Upper lobe of left lung (tissue), 6 donors: ENCODE measurements at regions not wholly inside any gene's neighbourhood (a gene's known extent, or its start where the extent isn't known, plus 50 kb on each side); places are given as distances from the start of the nearest gene placed in this dataset.
A peak's percentile ranks its signal among the peaks of the same experiment; 100 is the strongest.
"Not testable (repeated sequence)": the region's sequence is repeated elsewhere in the genome, so short reads cannot be mapped to it uniquely, and the experiment has no call there.

Experiments used
- ATAC-seq, 2 donors: fragments of 200-7000 bp; cut with Tn5 transposase; one replicate each; pipeline ENCODE4 v1.9.1; 2022; ENCODE audit warnings: mild to moderate bottlenecking in 2 of 2, moderate library complexity in 2 of 2; ENCODE audit not compliant: low FRiP score in 2 of 2
- DNase-seq, 2 donors: peaks; one replicate each; pipeline ENCODE4 v3.0.0-alpha.2; 2019 to 2020
- H3K27ac ChIP-seq, 4 donors: fragments of 200-600 bp; sonication (generic); one replicate each; pipeline ENCODE4 v1.5.1; 2016 to 2019
- H3K27me3 ChIP-seq, 4 donors: fragments of 200-600 bp; sonication (generic); one replicate each; pipeline ENCODE4 v1.5.1; 2017 to 2019
- H3K36me3 ChIP-seq, 4 donors: fragments of 200-600 bp; sonication (generic); one replicate each; pipeline ENCODE4 v1.5.1; 2016 to 2019
- H3K4me1 ChIP-seq, 4 donors: fragments of 200-600 bp; sonication (generic); one replicate each; pipeline ENCODE4 v1.5.1; 2018 to 2019
- H3K4me3 ChIP-seq, 4 donors: fragments of 200-600 bp; sonication (generic); one replicate each; pipeline ENCODE4 v1.5.1; 2017 to 2019; ENCODE audit warnings: mild to moderate bottlenecking in 2 of 4, moderate library complexity in 1 of 4
- H3K9me3 ChIP-seq, 4 donors: fragments of 200-600 bp; sonication (generic); one replicate each; pipeline ENCODE4 v1.5.1; 2018 to 2019
- EP300 ChIP-seq, 4 donors: sonication (generic); formaldehyde crosslinking; IDR thresholded peaks; one replicate each; pipeline ENCODE4 v1.5.1; 2017; ENCODE audit warnings: antibody characterized with exemption in 4 of 4, control low read depth in 2 of 4
- POLR2A ChIP-seq, 4 donors: fragments of 450-650 bp; IDR thresholded peaks; one replicate each; pipeline ENCODE4 v1.5.1; 2016 to 2017; ENCODE audit warnings: antibody characterized with exemption in 4 of 4, mild to moderate bottlenecking in 2 of 4
- POLR2AphosphoS5 ChIP-seq, 2 donors: sonication (generic); formaldehyde crosslinking; IDR thresholded peaks; one replicate each; pipeline ENCODE4 v1.5.1; 2017; ENCODE audit warnings: antibody characterized with exemption in 2 of 2
- WGBS, 2 donors: methylation state at CpG; one replicate each; pipeline ENCODE4 v1.1.5; 2017 to 2018; 5-methylcytosine and 5-hydroxymethylcytosine counted together
- TF ChIP-seq, protein P1 (sequence below), 6 experiments: fragments of 450-650 bp in 4 of 6; fragments of 200-600 bp in 2 of 6; sonication (generic) in 2 of 6; IDR thresholded peaks; one replicate each; pipeline ENCODE4 v1.5.1; 2016 to 2019; ENCODE audit warnings: antibody characterized with exemption in 6 of 6
- donor health status: DM: no; HTN: no; CAD: no; lungs with moderate emphysema.
- donor health status: DM: no; HTN: yes; CAD: no; lungs with severe emphysema.

DNA sequence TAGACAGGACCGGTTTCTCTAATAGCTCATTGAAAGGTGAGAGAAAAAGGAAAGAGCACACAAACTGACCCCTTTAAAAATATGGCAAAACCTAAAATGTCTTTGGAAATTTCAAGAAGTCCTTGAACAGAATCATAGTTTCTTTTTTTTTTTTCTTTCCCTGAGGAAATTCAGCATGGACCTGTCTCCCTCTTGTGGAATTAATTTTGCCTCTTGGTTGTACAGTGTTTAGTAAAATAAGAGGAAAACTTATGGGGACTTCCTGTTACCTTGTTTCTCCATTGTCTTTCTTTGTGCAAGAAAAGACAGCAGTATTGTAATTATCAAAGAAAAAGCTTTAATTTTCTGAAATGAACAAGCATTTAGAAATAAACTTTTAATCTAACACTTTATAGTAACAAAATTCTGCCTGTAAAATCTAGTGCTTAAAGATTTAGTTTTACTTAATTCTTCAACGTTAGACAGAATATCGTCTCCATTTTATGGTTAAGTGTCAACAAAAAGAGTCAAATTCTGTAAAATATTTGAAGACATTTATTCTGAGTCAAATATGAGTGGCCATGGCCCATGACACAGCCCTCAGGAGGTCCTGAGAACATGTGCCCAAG, 176.3 kb upstream of the NABP1 start:
- TF ChIP-seq, protein P1, sequence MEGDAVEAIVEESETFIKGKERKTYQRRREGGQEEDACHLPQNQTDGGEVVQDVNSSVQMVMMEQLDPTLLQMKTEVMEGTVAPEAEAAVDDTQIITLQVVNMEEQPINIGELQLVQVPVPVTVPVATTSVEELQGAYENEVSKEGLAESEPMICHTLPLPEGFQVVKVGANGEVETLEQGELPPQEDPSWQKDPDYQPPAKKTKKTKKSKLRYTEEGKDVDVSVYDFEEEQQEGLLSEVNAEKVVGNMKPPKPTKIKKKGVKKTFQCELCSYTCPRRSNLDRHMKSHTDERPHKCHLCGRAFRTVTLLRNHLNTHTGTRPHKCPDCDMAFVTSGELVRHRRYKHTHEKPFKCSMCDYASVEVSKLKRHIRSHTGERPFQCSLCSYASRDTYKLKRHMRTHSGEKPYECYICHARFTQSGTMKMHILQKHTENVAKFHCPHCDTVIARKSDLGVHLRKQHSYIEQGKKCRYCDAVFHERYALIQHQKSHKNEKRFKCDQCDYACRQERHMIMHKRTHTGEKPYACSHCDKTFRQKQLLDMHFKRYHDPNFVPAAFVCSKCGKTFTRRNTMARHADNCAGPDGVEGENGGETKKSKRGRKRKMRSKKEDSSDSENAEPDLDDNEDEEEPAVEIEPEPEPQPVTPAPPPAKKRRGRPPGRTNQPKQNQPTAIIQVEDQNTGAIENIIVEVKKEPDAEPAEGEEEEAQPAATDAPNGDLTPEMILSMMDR (IDR thresholded peaks at IDR 0.05) = peak; percentile 20 to 60 (median 45)
- no peak for TF ChIP-seq POLR2AphosphoS5 (IDR thresholded peaks at IDR 0.05)
- no peak for TF ChIP-seq EP300 (IDR thresholded peaks at IDR 0.05)
- TF ChIP-seq POLR2A (IDR thresholded peaks at IDR 0.05) = no peak
- H3K4me3 ChIP-seq = no peak overlapping the region
- H3K9me3 ChIP-seq = no peaks in the 10 kb centered on the region
- WGBS, 2 donors = 62 to 69% methylated on average over 3 of the region's 3 CpGs
- no peaks in the 10 kb centered on the region for H3K36me3 ChIP-seq
- H3K4me1 ChIP-seq = peaks cover 0 to 6% (median 2%) of the 10 kb centered on the region in 4 donors
- DNase-seq (no peak), ATAC-seq (peak in 1 of 2 donors; percentile 65)
- peak overlapping the region in 3 of 4 donors; percentile 26 to 62 (median 62) for H3K27ac ChIP-seq
- no peaks in the 10 kb centered on the region for H3K27me3 ChIP-seq

DNA sequence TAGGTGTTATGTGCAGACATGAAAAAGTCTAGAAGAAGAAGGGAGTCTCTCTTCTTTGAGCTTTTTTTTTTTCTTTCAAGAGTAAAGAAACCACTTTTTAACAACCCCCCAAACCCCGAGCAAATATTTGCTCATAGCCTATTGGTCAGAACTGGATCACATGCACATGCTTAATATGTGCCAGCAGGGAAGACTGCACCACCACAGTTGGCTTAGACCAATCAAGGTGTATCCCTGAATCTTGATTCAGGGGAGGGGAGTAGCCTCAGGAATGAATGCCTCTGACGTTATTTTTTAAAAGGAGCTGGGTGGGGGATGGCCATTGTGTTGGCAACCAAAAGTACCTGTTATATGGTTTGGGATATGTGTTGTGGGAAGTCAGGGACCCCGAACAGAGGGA, 171.4 kb upstream of the NABP1 start:
- Histone ChIP-seq H3K27me3 (no peaks in the 10 kb centered on the region), H3K27ac (no peak overlapping the region), H3K4me3 (no peak overlapping the region), H3K36me3 (no peaks in the 10 kb centered on the region), H3K9me3 (peaks cover 0 to 7% (median 3%) of the 10 kb centered on the region in 4 donors), H3K4me1 (no peaks in the 10 kb centered on the region)
- no peak for TF ChIP-seq EP300 (IDR thresholded peaks at IDR 0.05)
- no peak for TF ChIP-seq POLR2AphosphoS5 (IDR thresholded peaks at IDR 0.05)
- TF ChIP-seq, protein P1 (IDR thresholded peaks at IDR 0.05) = no peak
- no peak for DNase-seq
- 76 to 85% methylated on average over 3 of the region's 3 CpGs for WGBS, 2 donors
- ATAC-seq = no peak

DNA sequence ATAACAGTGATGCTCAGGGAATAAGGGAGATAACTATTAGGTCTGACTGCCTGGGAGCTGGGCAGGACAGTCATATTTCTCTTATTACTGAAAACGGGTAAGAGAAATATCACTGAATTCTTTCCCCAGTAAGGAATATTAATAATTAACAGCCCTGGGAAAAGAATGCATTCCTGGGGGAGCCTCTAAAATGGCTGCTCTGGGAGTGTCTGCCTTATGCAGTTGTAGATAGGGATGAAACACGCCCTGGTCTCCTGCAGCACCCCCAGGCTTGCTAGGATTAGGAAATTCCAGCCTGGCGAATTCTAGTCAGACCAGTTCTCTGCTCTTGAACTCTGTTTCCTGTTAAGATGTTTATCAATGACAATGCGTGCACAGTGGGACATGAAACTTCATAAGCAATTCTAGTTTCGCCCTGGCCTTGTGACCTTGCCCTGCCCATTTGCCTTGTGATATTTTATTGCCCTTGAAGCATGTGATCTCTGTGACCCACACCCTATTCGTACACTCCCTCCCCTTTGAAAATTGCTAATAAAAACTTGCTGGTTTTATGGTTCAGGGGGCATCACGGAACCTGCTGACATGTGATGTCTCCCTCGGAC, 170.6 kb upstream of the NABP1 start:
- not testable (repeated sequence) for ATAC-seq, H3K9me3 ChIP-seq, H3K27me3 ChIP-seq, H3K27ac ChIP-seq, DNase-seq, H3K4me1 ChIP-seq, H3K4me3 ChIP-seq, H3K36me3 ChIP-seq
- WGBS, 2 donors = 72 to 73% methylated on average over 8 of the region's 8 CpGs

DNA sequence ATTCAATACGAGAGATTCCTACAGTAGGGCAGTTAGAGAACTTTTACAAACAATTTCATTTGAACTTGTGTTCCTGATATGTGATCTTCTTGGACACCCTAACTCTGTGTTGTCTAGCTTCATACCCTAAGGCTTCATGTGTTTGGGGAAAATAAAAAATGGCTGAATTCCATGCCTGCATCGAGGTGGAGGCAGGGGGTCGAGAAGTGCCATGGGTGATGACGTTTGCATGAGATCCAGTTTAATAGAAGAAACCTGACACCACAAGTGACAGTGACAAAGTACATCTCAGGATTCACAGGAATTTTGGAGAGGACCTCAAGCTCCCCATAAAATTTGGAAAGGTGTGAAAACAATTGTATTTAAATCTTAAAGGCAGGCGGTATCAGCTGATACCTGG, 169.2 kb upstream of the NABP1 start:
- H3K4me1 ChIP-seq = no peaks in the 10 kb centered on the region
- no peak for TF ChIP-seq POLR2A (IDR thresholded peaks at IDR 0.05)
- TF ChIP-seq, protein P1 (IDR thresholded peaks at IDR 0.05) = no peak
- TF ChIP-seq EP300 (IDR thresholded peaks at IDR 0.05) = no peak
- TF ChIP-seq POLR2AphosphoS5 (IDR thresholded peaks at IDR 0.05) = no peak
- ATAC-seq (no peak), DNase-seq (no peak)
- H3K27me3 ChIP-seq = no peaks in the 10 kb centered on the region
- no peak overlapping the region for H3K27ac ChIP-seq
- no peak overlapping the region for H3K4me3 ChIP-seq
- WGBS, 2 donors = 83 to 84% methylated on average over 5 of the region's 5 CpGs
- no peaks in the 10 kb centered on the region for H3K36me3 ChIP-seq
- peaks cover 0 to 7% (median 3%) of the 10 kb centered on the region in 4 donors for H3K9me3 ChIP-seq

DNA sequence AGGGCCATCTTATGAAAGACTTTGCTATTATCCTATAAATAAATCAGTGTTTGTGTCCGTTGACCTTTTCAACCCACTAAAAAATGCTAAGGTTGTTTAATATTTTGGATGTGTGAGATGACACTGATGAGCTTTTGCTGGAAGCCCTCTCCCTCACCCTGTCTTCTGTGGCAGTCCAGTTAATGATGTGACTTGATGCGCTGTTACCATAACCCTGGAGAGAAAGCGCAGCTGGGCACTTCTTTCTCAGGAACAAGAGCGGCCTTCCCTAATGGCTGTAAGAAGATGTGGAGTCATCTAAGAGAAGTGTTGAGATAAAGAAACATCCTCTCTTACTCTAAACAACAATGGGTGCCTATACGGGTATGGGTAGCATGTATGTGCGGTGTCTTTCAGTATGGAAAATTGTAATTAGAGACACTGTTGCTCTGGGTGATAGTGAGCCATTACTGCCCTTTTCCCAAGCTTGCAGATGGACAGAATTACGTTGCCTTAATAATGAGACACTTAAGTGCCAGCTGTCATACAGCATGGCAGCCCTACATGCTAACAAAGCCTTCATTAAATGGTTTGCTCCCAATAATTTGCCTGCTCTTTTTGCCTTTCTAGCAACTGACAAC, 165.6 kb upstream of the NABP1 start:
- Histone ChIP-seq H3K9me3 (peaks cover 0 to 6% (median 2%) of the 10 kb centered on the region in 4 donors), H3K4me3 (no peak overlapping the region), H3K36me3 (no peaks in the 10 kb centered on the region), H3K4me1 (no peaks in the 10 kb centered on the region), H3K27me3 (no peaks in the 10 kb centered on the region), H3K27ac (peak overlapping the region in 2 of 4 donors; percentile 11 to 27)
- ATAC-seq (peak in 1 of 2 donors; percentile 57), DNase-seq (no peak)
- 79 to 89% methylated on average over 7 of the region's 7 CpGs for WGBS, 2 donors
- no peak for TF ChIP-seq POLR2A (IDR thresholded peaks at IDR 0.05)
- TF ChIP-seq POLR2AphosphoS5 (IDR thresholded peaks at IDR 0.05) = peak; percentile 57 to 62
- TF ChIP-seq EP300 (IDR thresholded peaks at IDR 0.05) = peak in 1 of 4 donors; percentile 32
